ENCODE measurements at regions not wholly inside any gene's neighbourhood (a gene's known extent, or its start where the extent isn't known, plus 50 kb on each side); places are given as distances from the start of the nearest gene placed in this dataset.

GRCh38 chr11:90818196-90818745, 595.4 kb upstream of the CHORDC1 start:
- Histone ChIP-seq H3K9me3 (ENCODE audit: control insufficient read depth in 2 of 2, low read length in 2 of 2) (no peaks in the 10 kb centered on the region), H3K4me1 (ENCODE audit: control insufficient read depth, insufficient read depth, low read length) (no peaks in the 10 kb centered on the region), H3K4me3 (ENCODE audit: low read length in 2 of 2) (no peak overlapping the region)

GRCh38 chr11:90809581-90809980, 586.7 kb upstream of the CHORDC1 start:
- Histone ChIP-seq H3K9me3 (ENCODE audit: control insufficient read depth in 2 of 2, low read length in 2 of 2) (no peaks in the 10 kb centered on the region), H3K9ac (ENCODE audit: low read length in 2 of 2) (no peak overlapping the region), H3K36me3 (ENCODE audit: control insufficient read depth in 2 of 2, insufficient read depth in 2 of 2, low read length in 2 of 2) (no peaks in the 10 kb centered on the region), H3K27me3 (ENCODE audit: control insufficient read depth in 1 of 2, insufficient read depth in 2 of 2, low read length in 2 of 2) (no peaks in the 10 kb centered on the region), H3K27ac (ENCODE audit: low read length) (no peak overlapping the region), H3K4me3 (ENCODE audit: low read length in 2 of 2) (no peak overlapping the region), H3K4me1 (ENCODE audit: control insufficient read depth, insufficient read depth, low read length) (no peaks in the 10 kb centered on the region)

More at GRCh38 chr11:90818196-90818745, 595.4 kb upstream of the CHORDC1 start:
- no peak overlapping the region for H3K27ac ChIP-seq (ENCODE audit: low read length)
- no peaks in the 10 kb centered on the region for H3K36me3 ChIP-seq (ENCODE audit: control insufficient read depth in 2 of 2, insufficient read depth in 2 of 2, low read length in 2 of 2)
- H3K27me3 ChIP-seq (ENCODE audit: control insufficient read depth in 1 of 2, insufficient read depth in 2 of 2, low read length in 2 of 2) = no peaks in the 10 kb centered on the region
- no peak overlapping the region for H3K9ac ChIP-seq (ENCODE audit: low read length in 2 of 2)

- H3K4me3 ChIP-seq (ENCODE audit: low read length in 2 of 2) = no peak overlapping the region
- no peak overlapping the region for H3K9ac ChIP-seq (ENCODE audit: low read length in 2 of 2)
- no peaks in the 10 kb centered on the region for H3K27me3 ChIP-seq (ENCODE audit: control insufficient read depth in 1 of 2, insufficient read depth in 2 of 2, low read length in 2 of 2)
- H3K27ac ChIP-seq (ENCODE audit: low read length) = no peak overlapping the region
- H3K36me3 ChIP-seq (ENCODE audit: control insufficient read depth in 2 of 2, insufficient read depth in 2 of 2, low read length in 2 of 2) = no peaks in the 10 kb centered on the region
- H3K9me3 ChIP-seq (ENCODE audit: control insufficient read depth in 2 of 2, low read length in 2 of 2) = no peaks in the 10 kb centered on the region
- no peaks in the 10 kb centered on the region for H3K4me1 ChIP-seq (ENCODE audit: control insufficient read depth, insufficient read depth, low read length)
Observed at GRCh38 chr11:90805172-90805571, 582.3 kb upstream of the CHORDC1 start.

GRCh38 chr11:90803831-90804230, 581.0 kb upstream of the CHORDC1 start:
- Histone ChIP-seq H3K27me3 (ENCODE audit: control insufficient read depth in 1 of 2, insufficient read depth in 2 of 2, low read length in 2 of 2) (no peaks in the 10 kb centered on the region), H3K9ac (ENCODE audit: low read length in 2 of 2) (no peak overlapping the region), H3K27ac (ENCODE audit: low read length) (no peak overlapping the region), H3K36me3 (ENCODE audit: control insufficient read depth in 2 of 2, insufficient read depth in 2 of 2, low read length in 2 of 2) (no peaks in the 10 kb centered on the region), H3K4me3 (ENCODE audit: low read length in 2 of 2) (no peak overlapping the region), H3K4me1 (ENCODE audit: control insufficient read depth, insufficient read depth, low read length) (no peaks in the 10 kb centered on the region), H3K9me3 (ENCODE audit: control insufficient read depth in 2 of 2, low read length in 2 of 2) (no peaks in the 10 kb centered on the region)

DNA sequence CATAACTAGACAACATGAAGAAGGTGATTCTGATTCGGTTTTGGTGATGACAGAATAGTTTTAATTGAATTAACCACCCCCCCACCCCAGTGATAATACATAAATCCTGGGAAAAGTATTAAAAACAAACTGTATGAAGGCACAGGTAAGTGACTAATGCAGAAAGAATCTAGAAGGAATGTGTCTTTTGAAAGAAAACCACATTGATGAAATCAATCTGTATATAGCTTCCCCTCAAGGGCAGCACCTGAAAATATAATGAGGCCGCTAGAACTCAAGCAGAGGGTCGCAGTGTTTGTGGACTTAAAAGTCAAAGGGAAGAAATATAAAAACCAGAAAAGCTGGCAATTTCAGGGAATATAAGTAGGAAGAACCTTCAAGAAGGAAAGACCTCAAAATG, 580.5 kb upstream of the CHORDC1 start:
- Histone ChIP-seq H3K9ac (ENCODE audit: low read length in 2 of 2) (no peak overlapping the region), H3K4me1 (ENCODE audit: control insufficient read depth, insufficient read depth, low read length) (no peaks in the 10 kb centered on the region), H3K4me3 (ENCODE audit: low read length in 2 of 2) (no peak overlapping the region), H3K27ac (ENCODE audit: low read length) (no peak overlapping the region), H3K27me3 (ENCODE audit: control insufficient read depth in 1 of 2, insufficient read depth in 2 of 2, low read length in 2 of 2) (no peaks in the 10 kb centered on the region), H3K9me3 (ENCODE audit: control insufficient read depth in 2 of 2, low read length in 2 of 2) (no peaks in the 10 kb centered on the region), H3K36me3 (ENCODE audit: control insufficient read depth in 2 of 2, insufficient read depth in 2 of 2, low read length in 2 of 2) (no peaks in the 10 kb centered on the region)

DNA sequence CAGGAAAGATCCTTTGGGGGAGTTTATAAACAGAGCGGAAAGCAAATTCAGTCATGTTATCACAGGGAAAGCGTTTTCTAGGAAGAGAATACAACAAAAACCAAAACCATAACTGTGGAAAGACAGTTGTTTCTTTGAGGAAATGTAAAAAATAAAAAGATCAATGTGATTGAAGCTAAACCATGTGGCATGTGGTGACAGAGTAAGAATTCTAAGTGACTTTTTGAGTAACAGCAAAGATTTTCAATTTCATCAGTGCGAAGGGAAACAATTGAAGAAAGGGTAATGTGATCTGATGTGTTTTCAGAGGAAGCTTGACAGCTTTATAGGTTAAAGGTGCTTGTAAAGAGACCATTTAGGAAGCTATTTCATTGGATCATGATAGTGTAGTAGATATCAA, 575.9 kb upstream of the CHORDC1 start:
- H3K9ac ChIP-seq (ENCODE audit: low read length in 2 of 2) = no peak overlapping the region
- H3K27ac ChIP-seq (ENCODE audit: low read length) = no peak overlapping the region
- H3K27me3 ChIP-seq (ENCODE audit: control insufficient read depth in 1 of 2, insufficient read depth in 2 of 2, low read length in 2 of 2) = no peaks in the 10 kb centered on the region
- no peaks in the 10 kb centered on the region for H3K9me3 ChIP-seq (ENCODE audit: control insufficient read depth in 2 of 2, low read length in 2 of 2)
- no peaks in the 10 kb centered on the region for H3K36me3 ChIP-seq (ENCODE audit: control insufficient read depth in 2 of 2, insufficient read depth in 2 of 2, low read length in 2 of 2)
- no peaks in the 10 kb centered on the region for H3K4me1 ChIP-seq (ENCODE audit: control insufficient read depth, insufficient read depth, low read length)
- no peak overlapping the region for H3K4me3 ChIP-seq (ENCODE audit: low read length in 2 of 2)

- no peaks in the 10 kb centered on the region for H3K27me3 ChIP-seq (ENCODE audit: control insufficient read depth in 1 of 2, insufficient read depth in 2 of 2, low read length in 2 of 2)
- H3K4me3 ChIP-seq (ENCODE audit: low read length in 2 of 2) = no peak overlapping the region
- H3K36me3 ChIP-seq (ENCODE audit: control insufficient read depth in 2 of 2, insufficient read depth in 2 of 2, low read length in 2 of 2) = no peaks in the 10 kb centered on the region
Observed at GRCh38 chr11:90795746-90796145, 572.9 kb upstream of the CHORDC1 start.

DNA sequence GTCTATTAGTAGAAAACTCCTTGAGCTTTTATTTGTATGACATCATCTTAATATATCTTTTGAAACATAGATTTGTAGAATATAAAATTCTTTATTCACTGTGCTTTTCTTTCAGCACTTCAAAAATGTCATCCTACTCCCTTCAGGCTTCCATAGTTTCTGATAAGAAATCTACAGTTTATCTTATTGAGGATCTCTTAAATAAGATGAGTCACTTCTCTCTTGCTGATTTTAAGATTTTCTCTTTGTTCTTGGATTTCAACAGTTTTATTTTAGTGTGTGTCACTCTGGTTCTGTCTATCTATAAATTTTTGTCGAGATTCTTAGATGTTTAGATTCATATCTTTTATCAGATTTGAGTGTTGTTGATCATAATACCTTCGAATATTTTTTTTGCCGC, 566.1 kb upstream of the CHORDC1 start:
- no peaks in the 10 kb centered on the region for H3K9me3 ChIP-seq (ENCODE audit: control insufficient read depth in 2 of 2, low read length in 2 of 2)

More at GRCh38 chr11:90795746-90796145, 572.9 kb upstream of the CHORDC1 start:
- Histone ChIP-seq H3K4me1 (ENCODE audit: control insufficient read depth, insufficient read depth, low read length) (no peaks in the 10 kb centered on the region), H3K27ac (ENCODE audit: low read length) (no peak overlapping the region), H3K9me3 (ENCODE audit: control insufficient read depth in 2 of 2, low read length in 2 of 2) (no peaks in the 10 kb centered on the region), H3K9ac (ENCODE audit: low read length in 2 of 2) (no peak overlapping the region)

GRCh38 chr11:90784241-90784814, 561.5 kb upstream of the CHORDC1 start:
- H3K4me1 ChIP-seq (ENCODE audit: control insufficient read depth, insufficient read depth, low read length) = no peaks in the 10 kb centered on the region
- H3K27me3 ChIP-seq (ENCODE audit: control insufficient read depth in 1 of 2, insufficient read depth in 2 of 2, low read length in 2 of 2) = no peaks in the 10 kb centered on the region
- no peak overlapping the region for H3K9ac ChIP-seq (ENCODE audit: low read length in 2 of 2)
- no peak overlapping the region for H3K27ac ChIP-seq (ENCODE audit: low read length)
- no peaks in the 10 kb centered on the region for H3K9me3 ChIP-seq (ENCODE audit: control insufficient read depth in 2 of 2, low read length in 2 of 2)
- no peak overlapping the region for H3K4me3 ChIP-seq (ENCODE audit: low read length in 2 of 2)
- H3K36me3 ChIP-seq (ENCODE audit: control insufficient read depth in 2 of 2, insufficient read depth in 2 of 2, low read length in 2 of 2) = no peaks in the 10 kb centered on the region

More for the DNA sequence above, 566.1 kb upstream of the CHORDC1 start:
- H3K27me3 ChIP-seq (ENCODE audit: control insufficient read depth in 1 of 2, insufficient read depth in 2 of 2, low read length in 2 of 2) = no peaks in the 10 kb centered on the region
- H3K4me1 ChIP-seq (ENCODE audit: control insufficient read depth, insufficient read depth, low read length) = no peaks in the 10 kb centered on the region
- H3K9ac ChIP-seq (ENCODE audit: low read length in 2 of 2) = no peak overlapping the region
- H3K36me3 ChIP-seq (ENCODE audit: control insufficient read depth in 2 of 2, insufficient read depth in 2 of 2, low read length in 2 of 2) = no peaks in the 10 kb centered on the region
- H3K4me3 ChIP-seq (ENCODE audit: low read length in 2 of 2) = no peak overlapping the region
- H3K27ac ChIP-seq (ENCODE audit: low read length) = no peak overlapping the region

GRCh38 chr11:90783111-90783510, 560.3 kb upstream of the CHORDC1 start:
- no peaks in the 10 kb centered on the region for H3K4me1 ChIP-seq (ENCODE audit: control insufficient read depth, insufficient read depth, low read length)
- H3K9ac ChIP-seq (ENCODE audit: low read length in 2 of 2) = no peak overlapping the region
- no peaks in the 10 kb centered on the region for H3K9me3 ChIP-seq (ENCODE audit: control insufficient read depth in 2 of 2, low read length in 2 of 2)
- H3K4me3 ChIP-seq (ENCODE audit: low read length in 2 of 2) = no peak overlapping the region
- H3K36me3 ChIP-seq (ENCODE audit: control insufficient read depth in 2 of 2, insufficient read depth in 2 of 2, low read length in 2 of 2) = no peaks in the 10 kb centered on the region
- no peaks in the 10 kb centered on the region for H3K27me3 ChIP-seq (ENCODE audit: control insufficient read depth in 1 of 2, insufficient read depth in 2 of 2, low read length in 2 of 2)
- H3K27ac ChIP-seq (ENCODE audit: low read length) = no peak overlapping the region

GRCh38 chr11:90779098-90779497, 556.2 kb upstream of the CHORDC1 start:
- H3K4me3 ChIP-seq (ENCODE audit: low read length in 2 of 2) = no peak overlapping the region
- H3K9me3 ChIP-seq (ENCODE audit: control insufficient read depth in 2 of 2, low read length in 2 of 2) = peaks cover 0 to 3% of the 10 kb centered on the region in 2 donors
- no peaks in the 10 kb centered on the region for H3K27me3 ChIP-seq (ENCODE audit: control insufficient read depth in 1 of 2, insufficient read depth in 2 of 2, low read length in 2 of 2)
- H3K9ac ChIP-seq (ENCODE audit: low read length in 2 of 2) = no peak overlapping the region
- H3K27ac ChIP-seq (ENCODE audit: low read length) = no peak overlapping the region
- no peaks in the 10 kb centered on the region for H3K36me3 ChIP-seq (ENCODE audit: control insufficient read depth in 2 of 2, insufficient read depth in 2 of 2, low read length in 2 of 2)
- no peaks in the 10 kb centered on the region for H3K4me1 ChIP-seq (ENCODE audit: control insufficient read depth, insufficient read depth, low read length)

All from stomach smooth muscle (tissue), 2 donors.